ENCODE measurements at regions not wholly inside any gene's neighbourhood (a gene's known extent, or its start where the extent isn't known, plus 50 kb on each side); places are given as distances from the start of the nearest gene placed in this dataset.

DNA sequence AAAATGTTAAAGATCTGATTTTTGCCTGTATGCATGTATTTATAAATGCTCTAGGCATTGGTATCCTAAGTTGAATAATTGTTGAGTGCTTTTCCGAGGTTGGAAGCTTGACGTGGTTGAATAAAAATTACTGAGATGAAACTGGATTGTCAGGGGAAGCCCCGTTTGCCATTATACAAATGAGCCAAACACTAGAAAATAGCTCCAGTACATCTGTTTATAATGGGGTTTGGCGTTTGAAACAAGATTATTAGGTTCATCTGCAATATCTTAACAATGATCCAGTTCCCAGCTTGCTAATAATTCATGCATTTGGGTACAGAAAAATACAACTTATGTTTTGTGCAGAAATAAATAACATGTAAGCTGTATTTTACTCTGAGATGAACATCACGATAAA, 789.6 kb downstream of the GALC start:
- no peaks in the 10 kb centered on the region for H3K27me3 ChIP-seq (replicated peaks in 1 of 2; ENCODE audit: control insufficient read depth in 2 of 2, insufficient read depth in 2 of 2, low read length in 1 of 2)
- no peaks in the 10 kb centered on the region for H3K9me3 ChIP-seq (replicated peaks; ENCODE audit: control insufficient read depth, insufficient read depth, low read length)
- WGBS (ENCODE audit: insufficient coverage, insufficient replicate concordance, low lambda C conversion rate, missing lambda C conversion rate) = 20% methylated on average over 5 of the region's 5 CpGs
- SMC1A ChIA-PET (ENCODE audit: uncharacterized antibody, unreplicated experiment) = interaction anchor here (1.5 to 2.4 kb wide), 2 partner anchors 14 to 413 kb away, joined by 5 read pairs; no protein-coding TSS in a partner anchor
- CTCF ChIA-PET = interaction anchor here (1.4 kb wide), 1 partner anchor 413 kb away, joined by 5 read pairs; no protein-coding TSS in a partner anchor
- no peak overlapping the region for H3K4me2 ChIP-seq (ENCODE audit: control insufficient read depth, insufficient read depth)
- in situ Hi-C loops (cut with MboI) (no loop called here), intact Hi-C loops (cut with micrococcal nuclease; ENCODE audit: unreplicated experiment) (no loop called here)
- no peaks in the 10 kb centered on the region for H3K36me3 ChIP-seq (ENCODE audit: control insufficient read depth in 2 of 2, insufficient read depth in 2 of 2, low read length in 1 of 2)
- POLR2A ChIA-PET = no interaction called here
- no peak overlapping the region for H3K4me3 ChIP-seq
- DNase-seq (ENCODE audit: low read depth, low spot score) (no peak), ATAC-seq (no peak), FAIRE-seq (no peak)
- RAD21 ChIA-PET (ENCODE audit: unreplicated experiment) = no interaction called here
- no peak overlapping the region for H3K27ac ChIP-seq (ENCODE audit: control insufficient read depth, insufficient read depth)
- TF ChIP-seq NR2F1 (conservative IDR thresholded peaks at IDR 0.05) (no peak), POLR2AphosphoS5 (IDR thresholded peaks at IDR 0.05; ENCODE audit: low read length) (no peak), TAF1 (IDR thresholded peaks at IDR 0.05; ENCODE audit: borderline replicate concordance, low read depth, low read length) (no peak), ZNF384 (IDR thresholded peaks at IDR 0.05; ENCODE audit: borderline replicate concordance, low read depth, low read length) (no peak), PAX8 (IDR thresholded peaks at IDR 0.05) (no peak), CBX5 (IDR thresholded peaks at IDR 0.05; ENCODE audit: low read depth) (no peak), SREBF2 (IDR thresholded peaks at IDR 0.05; ENCODE audit: low read length) (no peak), MYB (IDR thresholded peaks at IDR 0.05; ENCODE audit: borderline replicate concordance, low read depth, low read length) (no peak), LARP7 (IDR thresholded peaks at IDR 0.05) (no peak), EP300 (IDR thresholded peaks at IDR 0.05; ENCODE audit: borderline replicate concordance in 1 of 2, control insufficient read depth in 1 of 2, low read depth in 2 of 2, low read length in 2 of 2) (no peak), HDGF (IDR thresholded peaks at IDR 0.05) (no peak), TARDBP (IDR thresholded peaks at IDR 0.05; ENCODE audit: borderline replicate concordance) (no peak), BRCA1 (IDR thresholded peaks at IDR 0.05; ENCODE audit: low read depth, low read length) (no peak), HCFC1 (IDR thresholded peaks at IDR 0.05; ENCODE audit: low read length) (no peak), DPF2 (IDR thresholded peaks at IDR 0.05) (no peak), BMI1 (IDR thresholded peaks at IDR 0.05; ENCODE audit: borderline replicate concordance) (no peak)
- TF ChIP-seq, protein P1, sequence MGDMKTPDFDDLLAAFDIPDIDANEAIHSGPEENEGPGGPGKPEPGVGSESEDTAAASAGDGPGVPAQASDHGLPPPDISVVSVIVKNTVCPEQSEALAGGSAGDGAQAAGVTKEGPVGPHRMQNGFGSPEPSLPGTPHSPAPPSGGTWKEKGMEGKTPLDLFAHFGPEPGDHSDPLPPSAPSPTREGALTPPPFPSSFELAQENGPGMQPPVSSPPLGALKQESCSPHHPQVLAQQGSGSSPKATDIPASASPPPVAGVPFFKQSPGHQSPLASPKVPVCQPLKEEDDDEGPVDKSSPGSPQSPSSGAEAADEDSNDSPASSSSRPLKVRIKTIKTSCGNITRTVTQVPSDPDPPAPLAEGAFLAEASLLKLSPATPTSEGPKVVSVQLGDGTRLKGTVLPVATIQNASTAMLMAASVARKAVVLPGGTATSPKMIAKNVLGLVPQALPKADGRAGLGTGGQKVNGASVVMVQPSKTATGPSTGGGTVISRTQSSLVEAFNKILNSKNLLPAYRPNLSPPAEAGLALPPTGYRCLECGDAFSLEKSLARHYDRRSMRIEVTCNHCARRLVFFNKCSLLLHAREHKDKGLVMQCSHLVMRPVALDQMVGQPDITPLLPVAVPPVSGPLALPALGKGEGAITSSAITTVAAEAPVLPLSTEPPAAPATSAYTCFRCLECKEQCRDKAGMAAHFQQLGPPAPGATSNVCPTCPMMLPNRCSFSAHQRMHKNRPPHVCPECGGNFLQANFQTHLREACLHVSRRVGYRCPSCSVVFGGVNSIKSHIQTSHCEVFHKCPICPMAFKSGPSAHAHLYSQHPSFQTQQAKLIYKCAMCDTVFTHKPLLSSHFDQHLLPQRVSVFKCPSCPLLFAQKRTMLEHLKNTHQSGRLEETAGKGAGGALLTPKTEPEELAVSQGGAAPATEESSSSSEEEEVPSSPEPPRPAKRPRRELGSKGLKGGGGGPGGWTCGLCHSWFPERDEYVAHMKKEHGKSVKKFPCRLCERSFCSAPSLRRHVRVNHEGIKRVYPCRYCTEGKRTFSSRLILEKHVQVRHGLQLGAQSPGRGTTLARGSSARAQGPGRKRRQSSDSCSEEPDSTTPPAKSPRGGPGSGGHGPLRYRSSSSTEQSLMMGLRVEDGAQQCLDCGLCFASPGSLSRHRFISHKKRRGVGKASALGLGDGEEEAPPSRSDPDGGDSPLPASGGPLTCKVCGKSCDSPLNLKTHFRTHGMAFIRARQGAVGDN (IDR thresholded peaks at IDR 0.05) = no peak
- TF ChIP-seq, protein P2, sequence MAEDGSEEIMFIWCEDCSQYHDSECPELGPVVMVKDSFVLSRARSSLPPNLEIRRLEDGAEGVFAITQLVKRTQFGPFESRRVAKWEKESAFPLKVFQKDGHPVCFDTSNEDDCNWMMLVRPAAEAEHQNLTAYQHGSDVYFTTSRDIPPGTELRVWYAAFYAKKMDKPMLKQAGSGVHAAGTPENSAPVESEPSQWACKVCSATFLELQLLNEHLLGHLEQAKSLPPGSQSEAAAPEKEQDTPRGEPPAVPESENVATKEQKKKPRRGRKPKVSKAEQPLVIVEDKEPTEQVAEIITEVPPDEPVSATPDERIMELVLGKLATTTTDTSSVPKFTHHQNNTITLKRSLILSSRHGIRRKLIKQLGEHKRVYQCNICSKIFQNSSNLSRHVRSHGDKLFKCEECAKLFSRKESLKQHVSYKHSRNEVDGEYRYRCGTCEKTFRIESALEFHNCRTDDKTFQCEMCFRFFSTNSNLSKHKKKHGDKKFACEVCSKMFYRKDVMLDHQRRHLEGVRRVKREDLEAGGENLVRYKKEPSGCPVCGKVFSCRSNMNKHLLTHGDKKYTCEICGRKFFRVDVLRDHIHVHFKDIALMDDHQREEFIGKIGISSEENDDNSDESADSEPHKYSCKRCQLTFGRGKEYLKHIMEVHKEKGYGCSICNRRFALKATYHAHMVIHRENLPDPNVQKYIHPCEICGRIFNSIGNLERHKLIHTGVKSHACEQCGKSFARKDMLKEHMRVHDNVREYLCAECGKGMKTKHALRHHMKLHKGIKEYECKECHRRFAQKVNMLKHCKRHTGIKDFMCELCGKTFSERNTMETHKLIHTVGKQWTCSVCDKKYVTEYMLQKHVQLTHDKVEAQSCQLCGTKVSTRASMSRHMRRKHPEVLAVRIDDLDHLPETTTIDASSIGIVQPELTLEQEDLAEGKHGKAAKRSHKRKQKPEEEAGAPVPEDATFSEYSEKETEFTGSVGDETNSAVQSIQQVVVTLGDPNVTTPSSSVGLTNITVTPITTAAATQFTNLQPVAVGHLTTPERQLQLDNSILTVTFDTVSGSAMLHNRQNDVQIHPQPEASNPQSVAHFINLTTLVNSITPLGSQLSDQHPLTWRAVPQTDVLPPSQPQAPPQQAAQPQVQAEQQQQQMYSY (CRISPR knock-in tag; IDR thresholded peaks at IDR 0.05) = no peak
- TF ChIP-seq, protein P3, sequence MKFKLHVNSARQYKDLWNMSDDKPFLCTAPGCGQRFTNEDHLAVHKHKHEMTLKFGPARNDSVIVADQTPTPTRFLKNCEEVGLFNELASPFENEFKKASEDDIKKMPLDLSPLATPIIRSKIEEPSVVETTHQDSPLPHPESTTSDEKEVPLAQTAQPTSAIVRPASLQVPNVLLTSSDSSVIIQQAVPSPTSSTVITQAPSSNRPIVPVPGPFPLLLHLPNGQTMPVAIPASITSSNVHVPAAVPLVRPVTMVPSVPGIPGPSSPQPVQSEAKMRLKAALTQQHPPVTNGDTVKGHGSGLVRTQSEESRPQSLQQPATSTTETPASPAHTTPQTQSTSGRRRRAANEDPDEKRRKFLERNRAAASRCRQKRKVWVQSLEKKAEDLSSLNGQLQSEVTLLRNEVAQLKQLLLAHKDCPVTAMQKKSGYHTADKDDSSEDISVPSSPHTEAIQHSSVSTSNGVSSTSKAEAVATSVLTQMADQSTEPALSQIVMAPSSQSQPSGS (IDR thresholded peaks at IDR 0.05; ENCODE audit: low read length) = no peak
- no peak overlapping the region for H2AFZ ChIP-seq (ENCODE audit: control insufficient read depth, low read depth, low read length)
- no TSS peak for BruUV-seq (replicated peaks)
- H3K79me2 ChIP-seq (ENCODE audit: control insufficient read depth, insufficient read depth, low read length) = no peaks in the 10 kb centered on the region
- no peaks in the 10 kb centered on the region for H3K4me1 ChIP-seq (ENCODE audit: control insufficient read depth, insufficient read depth, low read length)
- no peak overlapping the region for H3K9ac ChIP-seq (ENCODE audit: control insufficient read depth, insufficient read depth, low read length)
- no peaks in the 10 kb centered on the region for H4K20me1 ChIP-seq (ENCODE audit: control insufficient read depth, insufficient read depth)
